ENCODE measurements at regions not wholly inside any gene's neighbourhood (a gene's known extent, or its start where the extent isn't known, plus 50 kb on each side); places are given as distances from the start of the nearest gene placed in this dataset.
"Not testable (repeated sequence)": the region's sequence is repeated elsewhere in the genome, so short reads cannot be mapped to it uniquely, and the experiment has no call there.

GRCh38 chr6:28623242-28623641, 97.6 kb downstream of the GPX5 start:
- DNase-seq (ENCODE audit: low read depth in 2 of 2): not testable (repeated sequence)

DNA sequence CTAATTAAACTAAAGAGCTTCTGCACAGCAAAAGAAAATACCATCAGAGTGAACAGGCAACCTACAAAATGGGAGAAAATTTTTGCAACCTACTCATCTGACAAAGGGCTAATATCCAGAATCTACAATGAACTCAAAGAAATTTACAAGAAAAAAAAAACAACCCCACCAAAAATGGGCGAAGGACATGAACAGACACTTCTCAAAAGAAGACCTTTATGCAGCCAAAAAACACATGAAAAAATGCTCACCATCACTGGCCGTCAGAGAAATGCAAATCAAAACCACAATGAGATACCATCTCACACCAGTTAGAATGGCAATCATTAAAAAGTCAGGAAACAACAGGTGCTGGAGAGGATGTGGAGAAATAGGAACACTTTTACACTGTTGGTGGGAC, 100.7 kb downstream of the GPX5 start:
- DNase-seq (ENCODE audit: low read depth in 2 of 2): not testable (repeated sequence)

DNA sequence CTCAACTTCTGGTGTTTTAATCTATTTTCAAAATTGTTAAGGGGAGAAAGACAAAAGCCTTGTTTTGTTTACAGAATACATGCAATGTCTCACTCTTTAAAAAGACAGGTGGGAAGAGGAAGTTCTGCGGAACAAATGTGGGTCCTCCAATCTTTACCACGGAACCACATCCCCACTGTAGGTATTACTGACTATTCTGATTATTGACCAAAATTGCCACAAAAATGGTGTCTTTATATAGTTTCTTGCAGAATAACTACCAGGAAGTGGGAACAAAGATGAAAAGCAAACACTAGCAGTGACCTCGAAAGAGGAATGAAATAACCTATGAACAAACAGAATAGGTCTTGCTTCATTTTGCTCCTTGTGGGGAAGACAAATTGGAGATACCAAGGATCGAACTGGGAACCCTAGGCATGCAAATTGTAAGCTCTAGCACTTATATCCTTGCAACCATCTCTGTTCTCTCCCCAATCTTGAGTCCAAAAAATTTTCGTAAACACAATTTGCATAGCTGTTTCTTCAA, 106.7 kb downstream of the GPX5 start:
- DNase-seq (ENCODE audit: low read depth in 2 of 2): no peak

- no peak for DNase-seq (ENCODE audit: low read depth in 2 of 2)
Measured at GRCh38 chr6:28633445-28634215, 107.9 kb downstream of the GPX5 start.

- no peak for DNase-seq (ENCODE audit: low read depth in 2 of 2)
Measured at GRCh38 chr6:28634411-28634760, 108.7 kb downstream of the GPX5 start.

DNA sequence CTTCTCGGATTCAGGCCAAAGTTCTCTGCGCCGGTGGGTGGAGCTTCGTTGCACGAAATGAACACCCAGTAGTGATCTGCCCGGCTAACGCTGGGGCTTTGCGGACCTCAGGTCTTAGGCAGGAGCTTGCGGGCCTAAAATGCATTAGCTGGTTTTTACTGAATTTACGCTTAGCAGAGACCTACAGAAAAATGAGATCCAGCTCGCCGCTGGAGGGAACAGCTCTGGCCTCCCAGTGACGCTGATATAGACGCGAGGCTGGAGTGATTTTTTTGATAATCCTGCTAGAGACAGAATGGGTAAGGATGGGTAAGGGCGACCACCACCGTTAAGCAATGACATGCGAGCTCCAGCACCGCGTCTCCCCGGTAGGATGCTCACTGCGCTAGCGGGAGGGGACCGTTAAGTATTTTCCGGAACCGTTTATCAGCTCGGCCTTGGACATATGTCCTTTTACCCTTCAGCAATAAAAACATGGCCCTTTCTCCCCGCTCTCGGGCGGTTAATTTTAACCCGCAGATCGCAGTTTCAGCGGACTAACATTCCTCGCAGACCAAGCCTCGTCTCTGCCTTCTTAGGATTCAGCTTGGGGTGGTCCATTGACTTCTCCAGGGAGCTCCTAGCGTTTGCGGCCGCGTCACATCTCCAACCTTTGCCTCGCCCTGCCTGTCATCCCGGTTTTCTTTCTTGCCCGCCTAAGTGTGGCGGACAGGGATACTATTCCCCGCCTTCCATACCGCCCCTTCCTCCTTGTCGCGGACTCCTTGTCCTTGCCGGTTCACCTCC, 109.3 kb downstream of the GPX5 start:
- DNase-seq (ENCODE audit: low read depth in 2 of 2): no peak

- DNase-seq (ENCODE audit: low read depth in 2 of 2): no peak
Measured at GRCh38 chr6:28635547-28636158, 110.0 kb downstream of the GPX5 start.

DNA sequence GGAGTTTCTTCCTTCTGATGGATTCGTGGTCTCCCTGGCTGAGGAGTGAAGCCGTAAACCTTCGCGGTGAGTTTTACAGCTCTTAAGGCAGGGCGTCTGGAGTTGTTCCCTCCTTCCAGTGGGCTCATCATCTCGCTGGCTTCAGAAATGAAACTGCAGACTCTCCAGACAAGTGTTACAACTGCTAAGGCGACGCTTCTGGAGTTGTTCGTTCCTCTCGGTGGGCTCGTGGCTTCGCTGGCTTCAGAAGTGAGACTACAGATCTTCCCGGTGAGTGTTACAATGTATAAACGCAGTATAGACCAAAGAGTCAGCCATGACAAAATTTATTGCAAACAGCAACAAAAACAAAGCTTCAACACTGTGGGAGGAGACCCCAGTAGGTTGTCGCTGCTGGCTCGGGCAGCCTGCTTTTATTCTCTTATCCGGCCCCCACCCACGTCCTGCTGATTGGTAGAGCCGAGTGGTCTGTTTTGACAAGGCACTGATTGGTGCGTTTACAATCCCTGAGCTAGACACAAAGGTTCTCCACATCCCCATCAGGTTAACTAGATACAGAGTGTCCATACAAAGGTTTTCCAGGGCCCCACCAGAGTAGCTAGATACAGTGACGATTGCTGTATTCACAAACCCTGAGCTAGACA, 113.2 kb downstream of the GPX5 start:
- no peak for DNase-seq (ENCODE audit: low read depth in 2 of 2)

DNA sequence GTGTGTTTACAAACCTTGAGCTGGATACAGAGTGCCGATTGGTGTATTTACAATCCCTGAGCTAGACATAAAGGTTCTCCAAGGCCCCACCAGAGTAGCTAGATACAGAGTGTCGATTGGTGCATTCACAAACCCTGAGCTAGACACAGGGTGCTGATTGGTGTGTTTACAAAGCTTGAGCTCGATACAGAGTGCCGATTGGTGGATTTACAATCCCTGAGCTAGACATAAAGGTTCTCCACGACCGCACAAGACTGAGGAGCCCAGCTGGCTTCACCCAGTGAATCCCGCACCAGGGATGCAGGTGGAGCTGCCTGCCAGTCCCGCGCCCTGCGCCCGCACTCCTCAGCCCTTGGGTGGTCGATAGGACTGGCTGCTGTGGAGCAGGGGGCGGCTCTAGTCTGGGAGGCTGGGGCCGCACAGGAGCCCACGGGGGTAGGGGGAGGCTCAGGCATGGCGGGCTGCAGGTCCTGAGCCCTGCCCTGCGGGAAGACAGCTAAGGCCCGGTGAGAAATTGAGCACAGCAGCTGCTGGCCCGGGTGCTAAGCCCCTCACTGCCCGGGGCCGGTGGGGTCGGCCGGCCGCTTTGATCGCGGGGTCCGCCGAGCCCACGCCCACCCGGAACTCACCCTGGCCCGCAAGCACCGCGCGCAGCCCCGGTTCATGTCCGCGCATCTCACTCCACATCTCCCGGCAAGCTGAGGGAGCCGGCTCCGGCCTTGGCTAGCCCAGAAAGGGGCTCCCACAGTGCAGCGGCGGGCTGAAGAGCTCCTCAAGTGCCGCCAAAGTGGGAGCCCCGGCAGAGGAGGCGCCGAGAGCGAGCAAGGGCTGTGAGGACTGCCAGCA, 114.0 kb downstream of the GPX5 start:
- not testable (repeated sequence) for DNase-seq (ENCODE audit: low read depth in 2 of 2)

DNA sequence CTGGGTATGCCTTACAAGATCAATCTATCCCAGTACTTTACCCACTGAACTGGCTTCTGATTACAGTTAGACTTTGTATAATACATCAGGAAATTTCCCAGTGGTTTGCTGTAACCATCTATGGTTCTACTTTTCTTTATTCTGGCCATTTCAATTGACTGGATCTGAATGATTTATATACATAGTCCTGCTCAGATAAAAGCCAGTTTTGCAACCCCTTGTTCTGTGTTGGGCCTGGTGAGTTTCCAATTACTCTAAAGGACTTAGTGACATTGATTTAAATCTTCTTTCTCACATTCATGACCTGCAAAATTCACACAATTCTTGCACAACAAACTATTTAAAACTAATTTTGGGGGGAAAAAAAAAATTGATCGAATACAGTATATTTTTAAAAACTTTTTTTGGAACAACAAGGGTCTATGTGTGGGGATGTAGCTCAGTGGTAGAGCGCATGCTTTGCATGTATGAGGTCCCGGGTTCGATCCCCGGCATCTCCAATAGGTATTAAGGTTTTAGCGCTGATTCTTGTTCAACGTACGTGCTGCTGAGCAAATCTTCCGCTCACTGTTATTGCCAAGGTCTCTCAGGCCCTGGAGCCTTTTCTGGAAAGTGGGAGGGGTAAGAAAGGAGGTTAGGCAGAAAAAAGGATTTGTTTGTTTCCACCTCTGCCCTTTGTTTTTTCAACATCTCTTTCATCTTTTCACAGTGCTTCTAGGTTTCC, 117.5 kb downstream of the GPX5 start:
- no peak for DNase-seq (ENCODE audit: low read depth in 2 of 2)

DNA sequence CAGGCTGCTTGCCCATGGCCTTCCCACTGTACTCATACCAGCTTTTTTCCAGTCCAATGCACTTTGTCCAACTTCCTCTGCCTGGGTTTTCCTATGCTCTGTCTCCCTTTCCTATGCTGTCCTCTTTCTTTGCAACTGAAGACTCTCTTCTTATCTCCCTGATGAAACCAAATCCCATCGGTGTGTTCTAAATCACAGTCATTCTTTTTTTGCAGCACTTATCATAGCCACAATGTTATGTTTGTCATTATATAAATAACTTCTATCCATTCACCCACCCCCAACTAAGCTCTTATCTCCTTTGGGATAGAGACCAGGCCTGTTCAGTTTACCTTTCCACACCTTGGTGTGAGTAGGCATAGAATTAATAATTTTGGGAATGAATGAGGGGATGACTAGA, 121.0 kb downstream of the GPX5 start:
- DNase-seq (ENCODE audit: low read depth in 2 of 2): no peak

GRCh38 chr6:28648035-28648877, 122.6 kb downstream of the GPX5 start:
- DNase-seq (ENCODE audit: low read depth in 2 of 2): no peak

GRCh38 chr6:28648878-28649375, 123.2 kb downstream of the GPX5 start:
- no peak for DNase-seq (ENCODE audit: low read depth in 2 of 2)

- DNase-seq (ENCODE audit: low read depth in 2 of 2): no peak
Measured at GRCh38 chr6:28651161-28651560, 125.5 kb downstream of the GPX5 start.

- DNase-seq (ENCODE audit: low read depth in 2 of 2): no peak
Measured at GRCh38 chr6:28653876-28654275, 128.2 kb downstream of the GPX5 start.

DNA sequence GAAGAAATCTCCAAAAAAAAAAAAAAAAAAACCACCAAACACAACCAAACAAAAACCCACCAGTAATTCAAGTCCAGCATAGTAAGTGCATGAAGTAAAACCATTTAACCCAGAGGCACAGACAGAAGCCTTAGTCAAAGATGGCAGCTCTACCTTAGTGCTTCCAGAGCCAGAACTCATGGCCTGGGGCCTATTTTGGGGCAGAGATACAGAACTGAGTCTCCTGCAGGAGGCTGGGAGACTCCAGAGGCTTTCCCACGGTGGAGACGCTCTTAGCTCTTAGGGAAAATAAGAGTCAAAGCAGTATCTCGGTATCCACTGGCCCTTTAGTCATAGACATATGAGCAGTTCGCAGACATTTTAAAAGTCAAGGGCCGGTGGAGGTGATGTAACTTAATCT, 129.5 kb downstream of the GPX5 start:
- no peak for DNase-seq (ENCODE audit: low read depth in 2 of 2)

- no peak for DNase-seq (ENCODE audit: low read depth in 2 of 2)
Measured at GRCh38 chr6:28656715-28657114, 131.0 kb downstream of the GPX5 start.

DNA sequence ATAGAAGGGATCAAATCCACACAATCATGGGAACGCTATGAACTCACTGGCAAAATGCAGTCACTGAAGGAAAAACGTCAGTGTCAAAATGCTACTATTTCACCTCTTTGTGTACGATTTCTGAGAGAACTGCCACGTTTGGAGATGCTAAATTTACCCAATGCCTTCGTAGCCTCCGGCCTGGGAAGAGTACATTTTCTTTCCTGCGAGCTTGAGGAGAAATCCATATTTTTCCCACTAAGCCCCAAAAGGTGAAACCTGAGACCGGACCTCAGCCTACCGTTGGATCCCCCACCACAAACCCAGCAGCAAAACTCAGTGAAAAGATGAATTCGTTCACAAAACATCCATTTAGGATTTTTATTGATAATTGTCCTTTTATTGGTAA, 131.7 kb downstream of the GPX5 start:
- no peak for DNase-seq (ENCODE audit: low read depth in 2 of 2)

DNA sequence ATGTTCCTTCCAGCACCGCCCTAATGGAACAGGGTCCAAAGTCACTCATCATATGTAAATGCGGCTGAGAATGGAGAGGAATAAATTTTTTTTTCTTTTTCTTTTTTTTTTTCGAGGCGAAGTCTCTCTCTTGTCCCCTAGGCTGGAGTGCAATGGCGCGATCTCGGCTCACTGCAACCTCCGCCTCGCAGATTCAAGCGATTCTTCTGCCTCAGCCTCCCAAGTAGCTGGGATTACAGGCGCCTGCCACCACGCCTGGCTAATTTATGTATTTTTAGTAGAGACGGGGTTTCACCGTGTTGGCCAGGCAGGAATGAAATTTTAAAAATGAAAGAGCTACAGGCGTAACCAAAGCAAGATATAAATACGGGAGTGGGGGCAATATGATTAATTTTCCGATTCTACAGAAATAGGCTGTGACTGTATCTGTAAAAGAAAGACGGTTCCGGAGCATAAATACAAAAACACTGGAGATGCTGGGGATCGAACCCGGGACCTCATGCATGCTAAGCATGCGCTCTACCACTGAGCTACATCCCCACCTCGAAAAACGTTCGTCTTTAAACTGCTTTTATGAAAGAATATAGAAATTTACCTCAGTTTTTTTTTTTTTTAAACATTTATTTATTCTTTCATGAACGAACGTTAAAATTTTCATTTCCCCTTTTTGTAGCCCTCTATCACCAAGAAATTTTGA, 132.2 kb downstream of the GPX5 start:
- peak in 1 of 2 donors; percentile 4 for DNase-seq (ENCODE audit: low read depth in 2 of 2)
